GM19351 (cell line): ENCODE measurements at regions not wholly inside any gene's neighbourhood (a gene's known extent, or its start where the extent isn't known, plus 50 kb on each side); places are given as distances from the start of the nearest gene placed in this dataset.
"Not testable (repeated sequence)": the region's sequence is repeated elsewhere in the genome, so short reads cannot be mapped to it uniquely, and the experiment has no call there.

ENCODE experiments used
- ATAC-seq: cut with Tn5 transposase; IDR thresholded peaks from one replicate; pipeline ENCODE4 v1.9.1; 2021; ENCODE audit warnings: mild to moderate bottlenecking, moderate library complexity; ENCODE audit not compliant: unreplicated experiment

DNA sequence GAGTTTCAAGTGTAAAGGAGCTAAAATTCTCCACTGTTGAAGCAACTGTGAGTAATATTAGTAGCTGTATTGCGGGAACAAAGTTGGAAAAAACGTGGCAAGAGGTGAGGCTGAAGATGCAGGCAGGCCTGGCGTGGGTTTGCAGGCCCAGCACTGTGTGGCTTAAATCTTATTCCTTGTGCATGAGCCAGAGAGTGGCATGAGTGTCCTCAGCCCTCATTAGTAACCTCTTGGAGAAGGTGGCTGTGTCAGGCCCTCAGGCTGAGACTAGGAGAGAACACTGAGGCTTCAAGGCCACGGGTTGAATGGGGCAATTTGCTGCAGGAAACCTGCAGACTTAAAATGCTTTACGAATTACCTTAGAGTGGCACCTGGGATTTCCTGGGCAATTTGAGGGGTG lies 372.7 kb upstream of the CITED2 start:
- ATAC-seq = no peak

DNA sequence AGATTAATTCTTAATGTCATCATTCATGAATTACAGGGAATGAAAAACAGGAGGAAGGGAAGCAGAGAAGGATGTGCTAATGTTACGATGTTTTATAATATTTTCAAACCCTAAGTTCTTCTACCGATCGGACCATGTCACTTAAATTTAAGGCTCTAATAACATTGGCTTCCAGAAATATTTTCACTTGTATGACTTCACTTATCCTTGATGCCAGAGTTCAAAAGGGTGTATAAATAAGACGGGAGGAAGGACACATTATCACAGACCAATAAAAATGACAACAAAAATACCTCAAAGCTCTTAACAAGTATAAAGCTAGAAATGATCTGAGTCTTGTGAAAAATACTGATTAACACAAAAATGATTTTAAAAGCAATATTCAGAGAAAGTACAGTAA lies 370.4 kb upstream of the CITED2 start:
- no peak for ATAC-seq

DNA sequence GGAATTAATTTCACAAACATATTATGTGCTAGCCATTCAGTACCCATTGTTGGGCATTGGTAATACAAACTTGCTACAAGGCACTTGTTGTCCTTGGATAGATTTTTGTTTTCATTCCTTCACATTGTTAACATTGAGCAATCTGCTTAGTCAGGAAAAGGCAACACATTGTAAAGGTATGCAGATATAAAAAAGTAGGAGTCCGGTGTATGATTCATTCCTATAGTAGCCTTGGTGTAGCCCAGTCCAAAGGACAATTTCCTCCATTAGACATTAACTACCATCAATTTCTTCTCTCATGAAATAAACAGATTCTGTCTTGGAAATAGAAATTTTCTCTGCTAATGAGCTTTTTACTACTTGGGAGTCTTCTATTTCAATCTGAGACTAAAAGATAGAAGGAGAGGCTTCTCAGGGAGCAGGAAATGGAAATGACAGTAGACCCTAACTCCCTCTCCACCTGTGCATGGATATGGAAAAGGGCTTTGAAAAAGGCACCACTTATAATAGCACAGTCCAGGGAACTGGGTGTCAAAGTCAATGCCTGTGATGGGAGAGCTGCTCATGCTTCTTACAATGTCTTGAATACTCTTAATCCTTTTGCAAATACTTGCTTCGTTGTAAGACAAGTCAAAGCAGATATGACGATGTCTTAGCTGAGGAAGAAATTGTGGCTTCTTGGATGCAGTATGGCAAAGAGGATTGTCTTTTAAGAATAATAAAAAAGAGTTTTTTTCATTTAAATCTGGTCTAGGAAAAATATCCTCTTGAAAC lies 369.4 kb upstream of the CITED2 start:
- no peak for ATAC-seq

DNA sequence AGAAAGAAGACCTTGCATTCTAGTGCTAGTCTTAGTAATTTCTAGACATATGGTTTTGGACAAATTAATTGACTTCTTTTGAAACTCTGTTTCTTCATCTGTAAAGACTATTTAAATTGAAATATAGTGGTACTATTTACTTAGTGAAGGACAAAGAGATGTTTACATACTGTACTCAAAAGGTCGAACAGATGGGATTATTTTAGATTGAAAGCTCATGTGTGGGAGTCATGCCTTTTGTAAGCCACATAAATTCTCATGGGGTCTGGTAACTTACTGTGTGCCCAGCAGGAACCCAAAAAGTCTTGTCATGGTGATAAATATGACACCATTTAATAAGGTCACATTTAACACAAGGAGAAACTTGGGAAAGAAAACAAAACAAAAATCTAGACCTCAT lies 368.2 kb upstream of the CITED2 start:
- ATAC-seq = no peak

DNA sequence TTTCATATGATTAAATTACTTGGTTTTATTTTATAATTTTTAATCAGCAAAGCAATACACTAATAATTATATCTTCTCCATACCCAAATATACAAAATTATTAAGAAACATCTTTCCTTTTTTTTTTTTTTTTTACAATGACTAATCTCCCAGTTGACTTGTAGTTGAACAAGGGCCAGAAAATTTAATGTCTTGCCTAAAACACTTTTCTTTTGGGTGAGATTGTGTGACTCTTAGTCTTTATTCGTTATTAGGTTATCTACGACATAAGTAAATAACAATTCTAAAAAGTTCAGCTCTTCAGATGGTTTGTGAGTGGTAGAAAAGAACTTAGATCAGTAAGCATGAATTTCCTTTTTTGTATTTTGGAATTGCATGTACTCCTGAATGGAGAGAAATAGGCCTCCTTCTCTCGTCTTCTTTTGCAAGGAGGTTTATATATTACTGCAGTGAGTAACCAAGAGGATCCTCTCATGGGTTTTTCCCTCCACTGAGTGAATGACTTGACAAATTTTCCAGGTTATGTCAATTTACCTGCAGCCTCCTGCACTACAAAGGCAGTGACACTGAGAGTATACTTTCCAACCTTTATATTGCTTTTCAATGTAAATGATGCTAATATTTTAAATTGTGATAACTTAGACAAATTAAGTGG lies 364.5 kb upstream of the CITED2 start:
- ATAC-seq = no peak

DNA sequence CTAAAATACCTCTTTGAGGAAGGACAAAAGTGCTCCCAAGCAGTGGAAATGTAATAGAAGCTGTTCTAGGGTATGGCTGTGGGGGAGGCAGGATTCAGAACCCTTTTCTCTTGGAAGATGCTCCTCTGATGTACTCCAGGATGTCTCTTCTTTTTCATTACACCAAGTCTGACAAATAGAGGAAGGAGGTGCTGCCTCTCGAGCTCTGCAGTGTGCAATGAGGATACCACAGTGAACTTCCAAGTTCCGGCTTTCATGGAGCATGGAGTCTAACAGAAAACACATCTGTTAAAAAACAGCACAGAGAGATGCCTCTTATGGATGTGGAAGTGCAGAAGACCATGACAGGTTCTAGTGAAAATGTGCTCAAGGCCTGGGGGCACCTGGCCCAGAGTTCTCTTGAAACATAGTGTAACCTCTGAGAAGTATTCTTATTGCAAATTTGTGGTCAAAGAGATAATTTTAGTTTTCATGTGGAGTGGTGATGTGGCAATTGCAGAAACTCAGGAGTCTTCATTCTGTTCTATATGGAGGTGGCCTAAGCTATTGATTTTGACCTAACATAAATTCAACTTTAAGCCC lies 362.0 kb upstream of the CITED2 start:
- peak; percentile 81 for ATAC-seq

DNA sequence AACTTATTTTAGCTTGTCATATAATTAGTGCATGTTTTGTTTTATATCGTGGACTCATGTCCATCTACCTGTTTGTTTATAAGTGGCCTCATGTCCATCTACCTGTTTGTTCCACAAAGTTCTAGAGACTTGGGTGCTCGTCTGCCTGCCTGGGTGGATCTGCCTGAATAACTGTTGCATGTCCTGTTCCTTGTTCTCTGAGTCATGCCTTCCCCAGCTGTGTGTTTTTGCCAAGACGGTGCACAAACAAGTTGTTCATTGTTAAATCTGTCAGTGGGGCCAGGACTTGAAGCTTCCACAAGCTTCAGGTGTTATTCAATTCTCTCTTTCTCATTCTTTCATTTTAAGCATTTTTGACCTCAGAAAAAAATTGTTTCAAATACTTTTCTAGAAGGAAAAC lies 358.0 kb upstream of the CITED2 start:
- ATAC-seq = no peak

DNA sequence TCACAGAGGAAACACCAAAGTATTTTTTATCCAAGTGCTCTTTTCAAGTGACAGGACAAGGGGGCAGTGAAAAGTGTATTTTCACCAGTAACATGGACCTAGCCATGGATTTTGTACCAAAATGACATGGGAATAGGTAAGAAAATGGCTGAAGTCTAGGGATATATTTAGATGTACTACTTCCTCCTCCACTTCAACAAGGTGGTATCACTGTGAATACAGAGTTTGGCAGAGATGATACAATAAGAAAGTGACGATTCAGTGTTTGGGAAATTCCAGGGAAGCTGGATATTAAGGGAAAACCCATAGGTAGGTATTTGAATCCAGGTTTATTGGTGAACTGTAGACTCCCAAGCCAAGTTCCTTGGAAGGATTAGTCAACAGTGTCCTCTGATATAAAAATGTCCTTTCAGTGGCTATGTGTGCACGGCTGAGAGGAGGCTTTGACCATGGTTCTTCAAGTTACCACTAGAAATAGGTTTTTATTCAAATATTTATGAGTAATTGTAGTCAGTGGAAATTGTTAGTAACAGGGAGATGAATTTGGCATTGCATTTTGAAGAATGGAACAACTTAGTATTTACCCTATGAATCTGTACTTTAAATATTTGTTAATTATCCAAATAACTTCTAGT lies 356.0 kb upstream of the CITED2 start:
- peak; percentile 51 for ATAC-seq

DNA sequence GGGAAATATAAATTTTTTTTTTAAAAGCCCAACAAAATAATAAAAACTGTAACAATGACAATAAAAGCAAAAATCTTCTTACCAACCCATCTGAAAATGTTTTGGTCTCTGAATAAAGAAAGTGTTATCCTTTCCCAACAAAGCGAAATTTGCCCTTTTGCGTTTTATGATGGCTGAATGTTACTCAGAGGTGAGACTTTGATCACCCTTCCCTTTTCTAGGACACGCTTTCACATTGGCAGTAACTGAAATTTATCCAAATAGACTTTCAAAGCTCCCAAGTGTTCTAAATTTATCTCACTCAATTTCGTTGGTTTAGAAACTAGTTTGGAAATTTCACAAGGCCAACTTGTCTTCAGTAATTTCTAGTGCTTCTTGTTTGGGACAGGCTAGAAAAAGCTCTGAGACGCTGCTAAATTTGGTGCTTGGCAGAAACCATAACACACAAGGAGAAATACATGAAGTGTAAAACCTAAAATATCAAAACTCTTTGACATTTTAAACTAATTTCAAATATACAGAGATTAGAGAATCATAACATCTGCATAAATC lies 354.5 kb upstream of the CITED2 start:
- no peak for ATAC-seq

DNA sequence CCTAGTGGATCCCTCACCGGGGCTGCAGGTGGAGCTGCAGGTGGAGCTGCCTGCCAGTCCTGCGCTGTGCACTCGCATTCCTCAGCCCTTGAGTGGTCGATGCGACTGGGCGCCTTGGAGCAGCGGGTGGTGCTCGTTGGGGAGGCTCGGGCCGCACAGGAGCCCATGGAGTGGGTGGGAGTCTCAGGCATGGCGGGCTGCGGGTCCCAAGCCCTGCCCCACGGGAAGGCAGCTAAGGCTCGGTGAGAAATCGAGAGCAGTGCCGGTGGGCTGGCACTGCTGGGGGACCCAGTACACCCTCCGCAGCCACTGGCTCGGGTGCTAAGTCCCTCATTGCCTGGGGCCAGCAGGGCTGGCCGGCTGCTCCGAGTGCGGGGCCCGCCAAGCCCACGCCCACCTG lies 351.8 kb upstream of the CITED2 start:
- ATAC-seq = not testable (repeated sequence)

DNA sequence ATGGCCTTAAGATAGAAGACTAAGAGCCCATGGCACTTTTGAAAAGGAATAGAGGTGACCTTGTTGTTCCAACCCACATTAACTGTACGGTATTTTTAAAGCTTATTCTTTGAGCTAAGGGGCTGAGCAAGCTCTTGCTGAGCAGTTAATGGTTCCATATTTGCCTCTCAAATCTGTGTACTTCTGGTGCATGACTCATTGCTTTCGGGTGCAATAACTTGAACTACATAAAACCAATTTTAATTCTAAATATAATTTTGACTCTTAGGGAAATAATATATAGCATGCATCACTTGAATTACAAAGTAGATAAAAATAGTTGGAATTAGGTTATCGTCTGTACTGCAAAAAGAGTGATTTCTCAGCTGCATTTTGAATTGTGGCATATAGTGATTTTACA lies 348.1 kb upstream of the CITED2 start:
- no peak for ATAC-seq

DNA sequence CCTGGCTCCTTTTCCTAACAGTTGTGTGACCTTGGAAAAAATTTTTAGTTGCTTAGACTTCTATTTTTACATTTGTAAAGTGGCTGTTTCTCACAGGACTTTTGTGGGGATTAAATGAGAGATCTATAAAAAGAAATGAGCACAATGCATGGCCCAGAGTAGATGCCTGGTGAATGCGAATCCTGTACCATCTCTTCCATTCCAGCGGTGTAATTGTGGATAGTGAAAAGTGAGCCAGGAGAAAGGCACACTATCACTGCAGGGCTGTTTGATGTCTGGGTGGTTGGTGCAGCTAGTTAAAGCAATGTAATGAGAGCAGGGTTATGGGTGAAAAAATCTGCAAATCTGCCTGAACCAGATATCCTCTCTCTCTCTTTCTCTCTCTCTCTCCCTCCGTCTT lies 347.5 kb upstream of the CITED2 start:
- no peak for ATAC-seq

DNA sequence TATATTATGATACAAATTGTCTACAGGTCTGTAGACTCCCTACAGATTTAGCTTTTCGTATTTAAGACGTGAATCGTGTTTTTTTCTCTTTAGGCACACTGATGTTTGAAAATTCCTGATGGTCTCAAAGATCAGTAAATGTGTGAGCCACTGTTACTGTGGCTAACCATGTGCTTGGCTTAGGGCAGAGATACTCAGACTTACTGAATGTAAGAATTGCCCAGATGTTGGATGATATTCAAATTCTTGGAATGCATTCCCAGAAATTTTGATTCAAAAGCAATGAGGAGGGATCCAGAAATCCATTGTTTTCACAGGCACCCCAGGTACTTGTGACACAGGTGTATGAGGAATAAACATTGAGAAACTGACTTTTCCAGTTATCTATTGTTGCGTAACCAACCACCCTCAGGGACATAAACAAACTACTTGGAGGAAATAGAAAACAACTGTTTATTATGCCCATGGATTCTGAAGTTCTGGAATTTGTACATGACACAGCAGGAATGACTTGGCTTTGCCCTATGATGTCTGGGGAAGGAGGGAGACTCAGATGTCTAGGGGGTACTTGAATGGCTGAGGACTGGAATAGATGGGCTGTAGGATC lies 339.6 kb upstream of the CITED2 start:
- ATAC-seq = no peak

DNA sequence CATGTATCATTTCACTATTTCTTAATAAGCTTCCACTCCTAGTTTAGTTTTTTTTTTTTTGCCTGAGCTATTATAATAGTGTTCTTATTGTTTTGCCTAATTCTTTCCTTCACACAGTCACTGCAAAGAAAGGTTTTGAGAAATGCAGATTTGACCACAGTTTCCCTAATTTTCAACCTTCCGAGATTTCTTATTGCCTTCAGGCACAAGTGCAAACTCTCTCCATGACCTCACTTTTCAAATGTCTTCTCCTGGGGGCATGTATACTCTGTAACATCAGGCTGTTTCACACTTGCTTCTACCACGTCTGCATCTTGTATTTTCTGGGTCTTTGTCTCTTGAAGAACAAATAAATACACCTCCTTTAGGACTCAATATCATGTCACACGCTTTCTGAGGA lies 339.0 kb upstream of the CITED2 start:
- no peak for ATAC-seq

DNA sequence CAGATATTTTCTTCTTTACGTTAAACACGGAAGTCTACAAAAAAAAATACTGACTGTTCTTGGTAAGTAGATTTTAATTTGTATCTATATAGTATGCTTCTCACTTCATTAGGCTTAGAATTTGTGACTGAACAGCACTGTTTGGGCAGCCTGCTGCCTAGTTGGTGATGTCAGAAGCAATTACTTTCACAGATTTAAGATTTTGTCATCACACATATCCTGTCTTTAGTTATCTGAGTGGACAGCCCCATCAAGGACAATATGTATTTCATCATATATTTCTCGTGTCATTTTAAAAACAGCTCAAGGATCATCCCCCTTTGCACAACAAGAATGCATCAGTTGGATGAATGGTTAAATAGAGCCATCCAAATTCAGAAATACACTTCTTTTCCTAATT lies 338.4 kb upstream of the CITED2 start:
- ATAC-seq = no peak

DNA sequence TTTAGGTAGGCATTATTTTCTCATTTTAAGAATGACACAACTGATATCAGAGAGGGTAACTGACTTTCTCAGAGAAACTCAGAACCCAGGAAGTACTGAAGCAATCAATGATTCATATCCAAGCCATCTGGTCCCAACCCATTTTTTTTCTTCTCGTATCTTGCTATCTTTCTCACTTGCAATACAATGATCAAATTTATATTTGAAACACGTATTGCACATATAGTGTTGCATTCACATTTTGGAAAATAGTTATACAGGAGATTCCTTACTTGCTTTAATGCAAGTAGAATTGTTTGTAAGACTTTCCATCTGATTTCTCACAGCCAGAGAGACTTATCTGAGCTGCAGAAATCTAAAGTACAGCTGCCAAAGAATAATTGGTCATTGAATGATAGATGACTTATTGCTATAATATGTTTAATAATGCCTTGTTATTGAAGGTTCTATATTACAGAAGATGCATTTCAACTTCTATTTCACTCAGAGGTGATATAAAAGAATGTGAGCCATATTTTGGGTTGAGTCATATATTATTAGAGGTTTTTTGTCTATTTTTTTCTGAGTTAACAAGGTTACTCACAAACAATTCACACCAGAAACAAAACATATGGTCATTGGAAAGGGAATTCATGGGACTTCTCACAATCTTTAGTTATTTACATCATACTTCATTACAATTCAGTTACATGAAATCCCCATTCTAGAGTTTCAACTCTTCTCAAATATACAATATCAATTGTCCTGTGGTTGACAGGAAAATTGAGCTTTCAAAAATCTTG lies 337.5 kb upstream of the CITED2 start:
- ATAC-seq = no peak

DNA sequence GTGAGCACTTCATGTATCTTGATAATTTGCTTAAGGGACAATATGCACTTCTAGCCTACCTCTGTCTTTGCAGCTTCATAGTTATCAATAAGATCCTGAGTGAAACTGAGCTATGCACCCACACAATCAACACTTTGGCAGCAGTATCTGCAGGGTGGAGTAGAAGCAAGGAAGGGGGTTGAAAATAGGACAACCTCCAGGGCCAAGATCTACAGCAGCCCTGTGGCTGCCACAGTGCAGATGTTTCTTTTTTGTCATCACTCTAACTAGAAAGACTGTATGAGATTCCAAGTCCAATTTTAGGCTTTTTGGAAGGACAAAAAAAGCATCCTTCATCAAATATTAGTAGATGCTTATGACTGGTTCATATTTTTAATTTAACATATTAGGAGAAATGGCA lies 336.1 kb upstream of the CITED2 start:
- no peak for ATAC-seq

DNA sequence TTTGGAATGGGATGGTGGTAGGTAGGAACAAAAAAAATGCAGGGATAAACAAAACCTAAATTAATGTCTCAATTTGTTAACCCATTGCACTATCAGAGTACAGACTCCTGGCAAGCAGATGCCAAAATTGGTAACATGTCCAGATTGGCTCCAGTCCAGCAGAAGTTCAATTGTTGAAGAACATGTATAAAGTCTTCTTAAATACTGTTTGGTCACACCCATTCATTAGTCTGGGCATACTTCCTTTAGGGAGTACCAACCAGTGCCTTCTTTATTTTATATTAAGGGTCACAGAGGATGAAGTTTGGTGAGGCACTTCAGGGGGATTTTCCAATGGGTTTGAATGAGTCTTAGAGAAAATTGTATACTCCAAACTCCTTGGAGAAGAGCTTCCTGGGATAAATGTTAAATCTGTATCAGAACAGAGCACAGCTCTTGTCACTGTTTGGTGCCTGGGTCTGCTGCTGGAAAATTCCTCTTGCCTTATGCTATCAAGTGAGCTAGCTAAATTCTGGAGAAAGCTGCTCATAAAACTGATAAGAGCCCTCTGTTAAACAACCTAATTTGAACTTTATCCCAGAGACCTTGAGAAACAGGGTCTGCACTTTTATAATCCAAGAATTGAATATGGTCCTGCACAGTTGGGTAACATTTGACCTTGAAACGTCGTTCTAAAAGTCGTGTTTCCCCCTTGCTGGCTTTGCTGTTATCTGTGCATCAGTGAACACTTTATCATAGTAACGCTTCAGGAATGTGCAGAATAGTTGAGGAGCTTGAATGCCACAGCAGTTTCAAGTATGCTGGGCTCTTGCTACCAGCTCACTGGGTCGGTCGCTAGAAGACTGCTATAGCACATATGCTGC lies 334.1 kb upstream of the CITED2 start:
- no peak for ATAC-seq

DNA sequence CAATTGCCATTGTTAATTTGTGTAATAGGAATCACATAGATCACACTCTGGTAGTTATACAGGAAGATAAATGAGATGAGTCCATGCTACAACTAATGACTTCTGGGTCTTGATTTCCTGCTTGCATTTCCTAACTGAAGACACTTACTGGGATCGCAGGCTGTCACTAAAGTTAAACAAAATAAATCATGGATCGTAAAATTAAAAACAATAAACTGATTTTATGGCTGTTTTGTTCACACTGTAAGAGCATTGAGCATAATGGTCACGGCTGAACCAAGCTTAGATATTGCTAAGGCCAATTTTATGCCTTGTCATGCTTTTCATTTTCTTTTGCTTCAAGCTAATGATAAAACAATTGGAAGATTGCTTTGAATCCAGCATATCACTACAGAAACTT lies 332.5 kb upstream of the CITED2 start:
- ATAC-seq = no peak
